Ishikawa (cell line): ENCODE measurements at regions not wholly inside any gene's neighbourhood (a gene's known extent, or its start where the extent isn't known, plus 50 kb on each side); places are given as distances from the start of the nearest gene placed in this dataset.

ENCODE experiments used
- CEBPB ChIP-seq: IDR thresholded peaks from 2 replicates; pipeline ENCODE4 v1.6.1; 2012
- CREB1 ChIP-seq: IDR thresholded peaks from 2 replicates; pipeline ENCODE4 v1.6.1; 2012; ENCODE audit warnings: low read depth
- EGR1 ChIP-seq: IDR thresholded peaks from 2 replicates; pipeline ENCODE4 v1.6.1; 2012
- EP300 ChIP-seq: IDR thresholded peaks from 2 replicates; pipeline ENCODE4 v1.6.1; 2012; ENCODE audit warnings: borderline replicate concordance
- FOXM1 ChIP-seq: IDR thresholded peaks from 2 replicates; pipeline ENCODE4 v1.6.1; 2012; ENCODE audit warnings: low read depth, borderline replicate concordance
- MAX ChIP-seq: IDR thresholded peaks from 2 replicates; pipeline ENCODE4 v1.6.1; 2012
- NFIC ChIP-seq: IDR thresholded peaks from 2 replicates; pipeline ENCODE4 v1.6.1; 2012
- RAD21 ChIP-seq: IDR thresholded peaks from 2 replicates; pipeline ENCODE4 v1.6.1; 2012; ENCODE audit warnings: low read depth
- REST ChIP-seq: IDR thresholded peaks from 2 replicates; pipeline ENCODE4 v1.6.1; 2012; ENCODE audit warnings: low read depth, mild to moderate bottlenecking
- TAF1 ChIP-seq: IDR thresholded peaks from 2 replicates; pipeline ENCODE4 v1.6.1; 2012; ENCODE audit warnings: low read depth, mild to moderate bottlenecking
- TCF12 ChIP-seq: IDR thresholded peaks from 2 replicates; pipeline ENCODE4 v1.6.1; 2012; ENCODE audit warnings: low read depth
- TEAD4 ChIP-seq: IDR thresholded peaks from 2 replicates; pipeline ENCODE4 v1.6.1; 2012
- USF1 ChIP-seq: IDR thresholded peaks from 2 replicates; pipeline ENCODE4 v1.6.1; 2012
- YY1 ChIP-seq: IDR thresholded peaks from 2 replicates; pipeline ENCODE4 v1.6.1; 2012; ENCODE audit warnings: low read depth
- ZBTB7A ChIP-seq: IDR thresholded peaks from 2 replicates; pipeline ENCODE4 v1.6.1; 2012; ENCODE audit warnings: low read depth

GRCh38 chr7:119711104-119711503, 561.9 kb upstream of the KCND2 start:
- TF ChIP-seq FOXM1, result no peak
- no peak for TF ChIP-seq TEAD4
- TF ChIP-seq CREB1, result no peak

GRCh38 chr7:119712886-119713462, 560.0 kb upstream of the KCND2 start:
- TF ChIP-seq TAF1 (no peak), CEBPB (no peak), YY1 (no peak), REST (no peak), EGR1 (no peak), FOXM1 (no peak), TEAD4 (no peak), NFIC (no peak), TCF12 (no peak), CREB1 (no peak), USF1 (no peak), ZBTB7A (no peak), EP300 (no peak)

GRCh38 chr7:119713606-119714005, 559.4 kb upstream of the KCND2 start:
- no peak for TF ChIP-seq RAD21
- no peak for TF ChIP-seq EP300
- no peak for TF ChIP-seq USF1
- TF ChIP-seq TCF12, result no peak
- no peak for TF ChIP-seq TEAD4
- TF ChIP-seq FOXM1, result no peak
- TF ChIP-seq YY1, result no peak
- no peak for TF ChIP-seq MAX
- no peak for TF ChIP-seq CREB1
- no peak for TF ChIP-seq EGR1
- no peak for TF ChIP-seq NFIC
- no peak for TF ChIP-seq ZBTB7A
- TF ChIP-seq CEBPB, result no peak
- no peak for TF ChIP-seq REST
- TF ChIP-seq TAF1, result no peak

- no peak for TF ChIP-seq RAD21
- no peak for TF ChIP-seq YY1
- no peak for TF ChIP-seq REST
- no peak for TF ChIP-seq CREB1
- TF ChIP-seq EP300, result no peak
- no peak for TF ChIP-seq EGR1
- no peak for TF ChIP-seq CEBPB
- TF ChIP-seq TEAD4, result no peak
- TF ChIP-seq NFIC, result no peak
- no peak for TF ChIP-seq ZBTB7A
- TF ChIP-seq FOXM1, result no peak
- no peak for TF ChIP-seq MAX
- TF ChIP-seq TCF12, result no peak
- no peak for TF ChIP-seq USF1
- TF ChIP-seq TAF1, result no peak
Observed at GRCh38 chr7:119720541-119720940, 552.4 kb upstream of the KCND2 start.
